Astrocyte of the cerebellum (primary cell): ENCODE measurements at regions not wholly inside any gene's neighbourhood (a gene's known extent, or its start where the extent isn't known, plus 50 kb on each side); places are given as distances from the start of the nearest gene placed in this dataset.
"Not testable (repeated sequence)": the region's sequence is repeated elsewhere in the genome, so short reads cannot be mapped to it uniquely, and the experiment has no call there.

ENCODE experiments used
- DNase-seq: peaks from one replicate; pipeline ENCODE4 v3.0.0-alpha.2; 2011; ENCODE audit warnings: low read depth
- H3K4me3 ChIP-seq: 2 replicates; pipeline ENCODE4 v1.5.1; 2011; ENCODE audit warnings: mild to moderate bottlenecking, low read depth, low read length, moderate library complexity
- in situ Hi-C: cut with HindIII; loops from 2 replicates; pipeline ENCODE4 v1.10.0; 2017; ENCODE audit warnings: low sequenced_read_pairs
- TF ChIP-seq, protein P1 (sequence below): IDR thresholded peaks from 2 replicates; pipeline ENCODE4 v1.5.1; 2012; ENCODE audit warnings: low read length, low read depth, moderate library complexity, mild to moderate bottlenecking; ENCODE audit errors: missing control alignments

GRCh38 chr16:35102780-35103403 is 1643.5 kb downstream of the TP53TG3F start:
- in situ Hi-C loops: no loop called here
- no peak overlapping the region for H3K4me3 ChIP-seq
- no peak for DNase-seq
- TF ChIP-seq, protein P1, sequence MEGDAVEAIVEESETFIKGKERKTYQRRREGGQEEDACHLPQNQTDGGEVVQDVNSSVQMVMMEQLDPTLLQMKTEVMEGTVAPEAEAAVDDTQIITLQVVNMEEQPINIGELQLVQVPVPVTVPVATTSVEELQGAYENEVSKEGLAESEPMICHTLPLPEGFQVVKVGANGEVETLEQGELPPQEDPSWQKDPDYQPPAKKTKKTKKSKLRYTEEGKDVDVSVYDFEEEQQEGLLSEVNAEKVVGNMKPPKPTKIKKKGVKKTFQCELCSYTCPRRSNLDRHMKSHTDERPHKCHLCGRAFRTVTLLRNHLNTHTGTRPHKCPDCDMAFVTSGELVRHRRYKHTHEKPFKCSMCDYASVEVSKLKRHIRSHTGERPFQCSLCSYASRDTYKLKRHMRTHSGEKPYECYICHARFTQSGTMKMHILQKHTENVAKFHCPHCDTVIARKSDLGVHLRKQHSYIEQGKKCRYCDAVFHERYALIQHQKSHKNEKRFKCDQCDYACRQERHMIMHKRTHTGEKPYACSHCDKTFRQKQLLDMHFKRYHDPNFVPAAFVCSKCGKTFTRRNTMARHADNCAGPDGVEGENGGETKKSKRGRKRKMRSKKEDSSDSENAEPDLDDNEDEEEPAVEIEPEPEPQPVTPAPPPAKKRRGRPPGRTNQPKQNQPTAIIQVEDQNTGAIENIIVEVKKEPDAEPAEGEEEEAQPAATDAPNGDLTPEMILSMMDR: no peak

DNA sequence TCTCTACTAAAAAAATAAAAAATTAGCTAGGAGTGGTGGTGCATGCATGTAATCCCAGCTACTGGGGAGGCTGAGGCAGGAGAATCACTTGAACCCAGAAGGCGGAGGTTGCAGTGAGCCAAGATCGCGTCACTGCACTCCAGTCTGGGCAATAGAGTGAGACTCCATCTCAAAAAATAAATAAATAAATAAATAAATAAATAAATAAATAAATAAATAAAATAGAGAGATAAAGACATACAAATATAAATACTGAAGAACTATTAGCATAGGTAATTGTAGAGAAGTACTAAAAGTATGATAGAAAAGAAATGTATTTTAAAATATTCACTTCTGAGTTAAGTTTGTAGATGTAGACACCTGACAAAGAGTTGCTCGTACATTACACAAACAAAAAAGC is 1652.4 kb downstream of the TP53TG3F start:
- DNase-seq, H3K4me3 ChIP-seq, in situ Hi-C loops: not testable (repeated sequence)

DNA sequence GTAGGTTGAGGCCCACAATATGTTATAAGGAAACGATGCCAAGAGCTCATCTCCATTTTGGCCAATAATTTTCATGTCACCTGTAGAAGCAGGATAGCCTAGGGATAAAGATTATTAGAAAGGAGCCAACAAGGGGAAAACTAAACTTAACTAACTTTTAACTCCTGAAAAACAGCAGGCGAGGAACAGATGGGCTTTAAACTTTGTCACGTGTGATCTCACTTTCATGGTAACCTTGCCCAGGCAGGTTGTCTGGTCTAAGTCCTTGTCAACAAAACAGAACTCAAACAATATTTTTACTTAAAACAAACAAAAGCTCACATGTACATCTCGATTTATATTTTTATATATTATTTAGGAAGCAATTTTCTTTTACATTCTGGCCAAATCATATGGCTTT is 1672.0 kb downstream of the TP53TG3F start:
- no peak overlapping the region for H3K4me3 ChIP-seq
- no peak for DNase-seq
- in situ Hi-C loops: no loop called here
- TF ChIP-seq, protein P1: no peak

DNA sequence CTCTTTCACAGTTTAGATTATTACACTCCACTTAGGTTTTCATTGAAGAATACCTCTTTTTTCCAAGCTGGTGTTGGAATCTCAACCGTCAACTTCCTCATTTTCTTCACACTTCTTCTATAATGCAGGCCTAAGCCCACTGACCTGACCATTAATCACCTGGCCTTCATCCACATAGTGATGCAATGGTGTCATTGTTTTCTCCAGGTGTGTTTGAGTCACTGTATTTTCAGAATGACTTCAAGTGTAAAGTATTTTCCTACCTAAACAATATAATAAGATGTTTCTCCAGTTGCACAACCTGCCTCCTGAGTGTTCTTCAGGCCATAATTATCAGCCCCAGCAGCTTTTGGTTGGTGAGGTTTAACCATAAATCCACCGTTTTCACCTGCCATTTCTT is 1675.1 kb downstream of the TP53TG3F start:
- DNase-seq: no peak
- no peak overlapping the region for H3K4me3 ChIP-seq
- TF ChIP-seq, protein P1: no peak
- in situ Hi-C loops: no loop called here

DNA sequence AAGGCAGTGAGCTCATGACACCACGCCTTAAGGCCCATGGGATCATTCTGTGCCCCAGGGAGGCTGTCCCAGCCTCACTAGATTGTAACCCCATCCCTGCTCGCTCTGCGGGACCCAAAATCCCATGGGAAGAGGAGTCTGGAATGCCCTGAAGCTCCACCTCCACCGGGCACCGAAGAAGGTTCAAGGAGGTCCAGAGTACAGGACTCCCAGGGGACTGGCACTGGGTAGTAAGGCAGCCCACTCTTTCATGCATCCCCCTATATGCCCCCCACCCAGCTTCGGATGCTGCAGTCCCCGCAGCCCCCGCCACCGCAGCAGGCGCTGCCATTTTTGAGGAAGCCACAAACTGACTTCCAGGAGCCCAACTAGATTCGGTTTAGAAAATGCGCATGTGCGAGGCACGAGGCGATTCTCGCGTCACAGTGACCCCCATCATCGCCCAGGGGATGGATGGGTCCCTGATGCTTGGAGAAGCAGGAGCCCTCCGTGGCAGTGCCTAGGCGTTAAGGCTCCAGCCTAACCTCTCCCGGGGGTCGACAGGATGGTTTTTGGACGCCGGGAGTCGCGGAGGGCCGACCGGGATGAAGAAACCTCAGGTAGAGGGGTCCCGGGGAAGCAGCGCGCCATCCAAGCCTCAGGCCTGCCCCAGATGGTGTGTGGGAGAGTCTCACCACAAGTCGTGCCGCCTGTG is 1681.0 kb downstream of the TP53TG3F start:
- no peak for DNase-seq
- in situ Hi-C loops: no loop called here
- no peak overlapping the region for H3K4me3 ChIP-seq
- TF ChIP-seq, protein P1: no peak

GRCh38 chr16:35141303-35141702 is 1681.9 kb downstream of the TP53TG3F start:
- TF ChIP-seq, protein P1: no peak
- DNase-seq: no peak
- in situ Hi-C loops: no loop called here
- no peak overlapping the region for H3K4me3 ChIP-seq

DNA sequence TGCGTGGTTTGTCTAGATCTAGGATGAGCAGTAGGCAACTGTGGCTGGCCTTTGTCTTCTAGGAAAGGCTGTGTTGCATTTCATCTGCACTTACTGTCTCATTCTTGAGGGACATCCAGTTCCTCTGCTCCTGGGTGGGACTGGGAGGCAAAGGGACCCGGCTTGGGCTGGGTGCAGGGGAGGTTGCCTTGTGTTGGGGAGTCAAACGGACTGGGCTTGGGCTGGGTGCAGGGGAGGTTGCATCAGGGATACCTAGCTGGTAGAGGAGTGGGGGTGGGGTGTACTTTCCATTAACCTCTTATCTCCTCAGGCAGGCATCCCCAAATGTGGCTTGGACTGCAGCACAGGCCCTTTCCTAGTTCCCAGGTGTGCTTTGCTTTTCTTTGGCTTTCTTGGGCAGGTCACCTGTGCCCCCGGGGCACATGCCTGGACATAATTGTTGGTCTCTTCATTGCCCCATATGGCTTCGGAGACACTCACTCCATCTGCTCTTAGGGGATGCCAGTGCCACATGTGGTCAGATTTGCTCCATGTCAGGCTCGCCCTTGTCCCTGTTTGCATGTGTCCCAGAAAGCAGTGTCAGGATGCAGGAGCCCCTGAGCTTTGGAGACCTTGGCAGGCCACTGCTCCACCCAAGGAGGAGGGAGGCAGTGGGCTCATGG is 1682.9 kb downstream of the TP53TG3F start:
- DNase-seq: no peak
- no peak overlapping the region for H3K4me3 ChIP-seq
- TF ChIP-seq, protein P1: no peak
- in situ Hi-C loops: no loop called here
